ENCODE measurements at regions not wholly inside any gene's neighbourhood (a gene's known extent, or its start where the extent isn't known, plus 50 kb on each side); places are given as distances from the start of the nearest gene placed in this dataset.

GRCh38 chr9:86521322-86521721 lies 167.1 kb upstream of the TUT7 start:
- Histone ChIP-seq H3K4me3 (ENCODE audit: low read depth in 2 of 2, low read length in 1 of 2) (no peak overlapping the region), H3K27ac (ENCODE audit: low read depth in 2 of 2, low read length in 1 of 2) (no peak overlapping the region), H3K27me3 (ENCODE audit: insufficient read depth) (no peaks in the 10 kb centered on the region), H3K9me3 (no peaks in the 10 kb centered on the region), H3F3A (replicated peaks; ENCODE audit: insufficient read depth) (no peaks in the 10 kb centered on the region), H3K9me2 (no peaks in the 10 kb centered on the region), H3K9ac (no peak overlapping the region), H2AFZ (ENCODE audit: low read depth) (no peak overlapping the region), H3K79me2 (ENCODE audit: insufficient read depth) (no peaks in the 10 kb centered on the region), H3K36me3 (replicated peaks in 1 of 2; ENCODE audit: control insufficient read depth in 1 of 2, insufficient read depth in 2 of 2, low read length in 1 of 2) (no peaks in the 10 kb centered on the region), H3K4me2 (no peak overlapping the region), H3K4me1 (ENCODE audit: control insufficient read depth in 1 of 2, insufficient read depth in 2 of 2, low read depth in 1 of 2, low read length in 1 of 2) (peaks cover 0 to 7% of the 10 kb centered on the region in 2 experiments; a peak in 1 of 4 replicates), H4K20me1 (ENCODE audit: insufficient read depth) (no peaks in the 10 kb centered on the region)
- ChIA-PET POLR2A (no interaction called here), CTCF (no interaction called here)
- TF ChIP-seq RFX5 (IDR thresholded peaks at IDR 0.05; ENCODE audit: low read length) = no peak
- no peak for TF ChIP-seq CHD2 (IDR thresholded peaks at IDR 0.05; ENCODE audit: low read length, partially characterized antibody)
- no peak for TF ChIP-seq TCF12 (IDR thresholded peaks at IDR 0.05)
- no peak for TF ChIP-seq EP300 (IDR thresholded peaks at IDR 0.05; ENCODE audit: borderline replicate concordance in 1 of 2, low read depth in 1 of 2, low read length in 1 of 2)
- no peak for TF ChIP-seq GATA2 (CRISPR knock-in tag; IDR thresholded peaks at IDR 0.05)
- TF ChIP-seq POLR2AphosphoS5 (IDR thresholded peaks at IDR 0.05; ENCODE audit: low read depth, low read length) = no peak
- DNase-seq = no peak
- 93% methylated on average over 4 of the region's 4 CpGs for WGBS (ENCODE audit: low lambda C conversion rate)

GRCh38 chr9:86519066-86519615 lies 164.9 kb upstream of the TUT7 start:
- Histone ChIP-seq H3K4me2 (no peak overlapping the region), H3K27ac (ENCODE audit: low read depth in 2 of 2, low read length in 1 of 2) (no peak overlapping the region), H3K36me3 (replicated peaks in 1 of 2; ENCODE audit: control insufficient read depth in 1 of 2, insufficient read depth in 2 of 2, low read length in 1 of 2) (no peaks in the 10 kb centered on the region), H3K4me3 (ENCODE audit: low read depth in 2 of 2, low read length in 1 of 2) (no peak overlapping the region), H3K79me2 (ENCODE audit: insufficient read depth) (no peaks in the 10 kb centered on the region), H3K4me1 (ENCODE audit: control insufficient read depth in 1 of 2, insufficient read depth in 2 of 2, low read depth in 1 of 2, low read length in 1 of 2) (no peaks in the 10 kb centered on the region; a peak in 1 of 4 replicates), H3K27me3 (ENCODE audit: insufficient read depth) (no peaks in the 10 kb centered on the region), H3F3A (replicated peaks; ENCODE audit: insufficient read depth) (no peaks in the 10 kb centered on the region), H3K9ac (no peak overlapping the region), H3K9me3 (no peaks in the 10 kb centered on the region), H2AFZ (ENCODE audit: low read depth) (no peak overlapping the region), H3K9me2 (no peaks in the 10 kb centered on the region), H4K20me1 (ENCODE audit: insufficient read depth) (no peaks in the 10 kb centered on the region)
- CTCF ChIA-PET = no interaction called here
- POLR2A ChIA-PET = no interaction called here
- no peak for DNase-seq
- TF ChIP-seq USF1 (IDR thresholded peaks at IDR 0.05; ENCODE audit: borderline replicate concordance, low read depth) (no peak), IRF3 (IDR thresholded peaks at IDR 0.05; ENCODE audit: low read depth, low read length) (no peak), PBX3 (IDR thresholded peaks at IDR 0.05) (no peak), EP300 (IDR thresholded peaks at IDR 0.05; ENCODE audit: borderline replicate concordance in 1 of 2, low read depth in 1 of 2, low read length in 1 of 2) (no peak), ELF1 (IDR thresholded peaks at IDR 0.05) (no peak), SIN3A (IDR thresholded peaks at IDR 0.05; ENCODE audit: borderline replicate concordance, low read depth, low read length) (no peak), NFIC (IDR thresholded peaks at IDR 0.05; ENCODE audit: borderline replicate concordance) (no peak), TEAD4 (IDR thresholded peaks at IDR 0.05; ENCODE audit: borderline replicate concordance, insufficient read depth) (no peak)

All from SK-N-SH (cell line).